HEK293 (cell line): ENCODE measurements at regions not wholly inside any gene's neighbourhood (a gene's known extent, or its start where the extent isn't known, plus 50 kb on each side); places are given as distances from the start of the nearest gene placed in this dataset.

Experiments used
- CTCF ChIA-PET: fragments of 350-600 bp; formaldehyde crosslinking; extraction: SDS; loops from one replicate; lab custom pipeline; 2021; ENCODE audit warnings: antibody characterized with exemption; lab: Yijun Ruan, JAX
- POLR2A ChIA-PET: fragments of 300-600 bp; formaldehyde crosslinking; extraction: SDS; loops from one replicate; lab custom pipeline; 2020; ENCODE audit warnings: antibody characterized with exemption, inconsistent platforms; lab: Yijun Ruan, JAX
- H3K27ac ChIP-seq: fragments of 200-500 bp; sonication (Bioruptor generic); 2 replicates; pipeline ENCODE4 v1.5.1; 2014; ENCODE audit warnings: low read depth, low read length, control low read depth, inconsistent platforms; ENCODE audit errors: extremely low read depth
- H3K36me3 ChIP-seq, 2 experiments: fragments of 200-500 bp in 1 of 2; sonication (Bioruptor generic) in 1 of 2; 1 replicate in 1 of 2; 2 replicates in 1 of 2; pipeline ENCODE4 v1.5.1; 2014 to 2017; ENCODE audit warnings: inconsistent platforms in 2 of 2, low read length in 2 of 2; ENCODE audit not compliant: control insufficient read depth in 2 of 2, insufficient read depth in 1 of 2
- H3K4me1 ChIP-seq: fragments of 200-500 bp; sonication (Bioruptor generic); 2 replicates; pipeline ENCODE4 v1.5.1; 2014; ENCODE audit warnings: mild to moderate bottlenecking, low read length, inconsistent platforms; ENCODE audit not compliant: control insufficient read depth, insufficient read depth
- H3K4me3 ChIP-seq: 2 replicates; pipeline ENCODE4 v1.5.1; 2011; ENCODE audit warnings: low read depth, mild to moderate bottlenecking, control low read depth, low read length, moderate library complexity
- H3K9me3 ChIP-seq: fragments of 200-500 bp; sonication (Bioruptor generic); 2 replicates; pipeline ENCODE4 v1.5.1; 2014; ENCODE audit warnings: low read depth, low read length, inconsistent platforms; ENCODE audit not compliant: control insufficient read depth, insufficient read depth
- ATF2 ChIP-seq: fragments of 450-650 bp; formaldehyde crosslinking; IDR thresholded peaks from 2 replicates; pipeline ENCODE4 v1.5.1; 2016; ENCODE audit warnings: missing biosample characterization, missing genetic modification characterization, low read depth
- EGR2 ChIP-seq: fragments of 450-650 bp; formaldehyde crosslinking; IDR thresholded peaks from 2 replicates; pipeline ENCODE4 v1.5.1; 2016; ENCODE audit warnings: low read depth, missing biosample characterization, missing genetic modification characterization
- FEZF1 ChIP-seq: fragments of 450-650 bp; formaldehyde crosslinking; IDR thresholded peaks from 2 replicates; pipeline ENCODE4 v1.5.1; 2016; ENCODE audit warnings: missing biosample characterization, missing genetic modification characterization
- GLIS2 ChIP-seq: fragments of 450-650 bp; formaldehyde crosslinking; IDR thresholded peaks from 2 replicates; pipeline ENCODE4 v1.5.1; 2016; ENCODE audit warnings: missing biosample characterization, missing genetic modification characterization
- KLF17 ChIP-seq: fragments of 450-650 bp; formaldehyde crosslinking; IDR thresholded peaks from 2 replicates; pipeline ENCODE4 v1.5.1; 2016; ENCODE audit warnings: missing biosample characterization, missing genetic modification characterization
- KLF9 ChIP-seq: fragments of 450-650 bp; formaldehyde crosslinking; IDR thresholded peaks from 2 replicates; pipeline ENCODE4 v1.5.1; 2016; ENCODE audit warnings: missing biosample characterization, missing genetic modification characterization, low read depth
- MEIS1 ChIP-seq: sonication (generic); formaldehyde crosslinking; IDR thresholded peaks from 2 replicates; pipeline ENCODE4 v1.8.1; 2022; ENCODE audit warnings: missing genetic modification reagents, mild to moderate bottlenecking, borderline replicate concordance
- MZF1 ChIP-seq: fragments of 450-650 bp; formaldehyde crosslinking; IDR thresholded peaks from 2 replicates; pipeline ENCODE4 v1.5.1; 2017; ENCODE audit warnings: missing biosample characterization, missing genetic modification characterization, borderline replicate concordance
- PRDM2 ChIP-seq: fragments of 450-650 bp; formaldehyde crosslinking; IDR thresholded peaks from 2 replicates; pipeline ENCODE4 v1.5.1; 2016; ENCODE audit warnings: missing biosample characterization, missing genetic modification characterization, borderline replicate concordance
- ZBTB6 ChIP-seq: fragments of 450-650 bp; formaldehyde crosslinking; IDR thresholded peaks from 2 replicates; pipeline ENCODE4 v1.5.1; 2017; ENCODE audit warnings: missing biosample characterization, missing genetic modification characterization
- ZNF121 ChIP-seq: fragments of 450-650 bp; formaldehyde crosslinking; IDR thresholded peaks from 2 replicates; pipeline ENCODE4 v1.5.1; 2016; ENCODE audit warnings: missing biosample characterization, missing genetic modification characterization
- ZNF404 ChIP-seq: fragments of 450-650 bp; formaldehyde crosslinking; IDR thresholded peaks from 2 replicates; pipeline ENCODE4 v1.5.1; 2017; ENCODE audit warnings: missing biosample characterization, missing genetic modification characterization
- ZNF518A ChIP-seq: fragments of 450-650 bp; formaldehyde crosslinking; conservative IDR thresholded peaks from 2 replicates; pipeline ENCODE4 v1.5.1; 2016; ENCODE audit warnings: low read depth, missing biosample characterization, missing genetic modification characterization
- ZNF529 ChIP-seq: fragments of 450-650 bp; formaldehyde crosslinking; IDR thresholded peaks from 2 replicates; pipeline ENCODE4 v1.5.1; 2017; ENCODE audit warnings: missing genetic modification characterization, missing biosample characterization; ENCODE audit not compliant: insufficient replicate concordance
- ZNF549 ChIP-seq: fragments of 450-650 bp; IDR thresholded peaks from 2 replicates; pipeline ENCODE4 v1.5.1; 2018; ENCODE audit warnings: missing biosample characterization, missing genetic modification characterization, mild to moderate bottlenecking, inconsistent platforms, moderate library complexity
- ZNF561 ChIP-seq: fragments of 450-650 bp; IDR thresholded peaks from 2 replicates; pipeline ENCODE4 v1.5.1; 2018; ENCODE audit warnings: missing biosample characterization, missing genetic modification characterization, borderline replicate concordance
- ZNF585B ChIP-seq: fragments of 450-650 bp; formaldehyde crosslinking; IDR thresholded peaks from 2 replicates; pipeline ENCODE4 v1.5.1; 2016; ENCODE audit warnings: missing biosample characterization, missing genetic modification characterization
- ZNF837 ChIP-seq: fragments of 450-650 bp; formaldehyde crosslinking; IDR thresholded peaks from 2 replicates; pipeline ENCODE4 v1.5.1; 2016; ENCODE audit warnings: missing biosample characterization, missing genetic modification characterization

- TF ChIP-seq ZNF518A (tag by site-specific recombination) (no peak), ZNF404 (tag by site-specific recombination) (no peak), KLF9 (tag by site-specific recombination) (no peak), ZNF561 (tag by site-specific recombination) (no peak)
These were observed 173.7 kb upstream of the ZNF217 start (continued) for GRCh38 chr20:53767206-53767930.

- H3K4me3 ChIP-seq = no peak overlapping the region
- H3K36me3 ChIP-seq = no peaks in the 10 kb centered on the region
- TF ChIP-seq GLIS2 (tag by site-specific recombination) = no peak
- TF ChIP-seq ZNF837 (tag by site-specific recombination) = no peak
- TF ChIP-seq FEZF1 (tag by site-specific recombination) = no peak
- TF ChIP-seq KLF17 (tag by site-specific recombination) = no peak
- no peak for TF ChIP-seq ZBTB6 (tag by site-specific recombination)
- no peak for TF ChIP-seq PRDM2 (tag by site-specific recombination)
- TF ChIP-seq EGR2 (tag by site-specific recombination) = no peak
- TF ChIP-seq MZF1 (tag by site-specific recombination) = no peak
- TF ChIP-seq ZNF121 (tag by site-specific recombination) = no peak
- no peak for TF ChIP-seq ZNF529 (tag by site-specific recombination)
- no peak for TF ChIP-seq ZNF549 (tag by site-specific recombination)
- TF ChIP-seq MEIS1 (CRISPR knock-in tag) = no peak
- TF ChIP-seq ATF2 (tag by site-specific recombination) = no peak
- no peak for TF ChIP-seq ZNF585B (tag by site-specific recombination)
- peaks cover 4% of the 10 kb centered on the region for H3K4me1 ChIP-seq
- H3K9me3 ChIP-seq = no peaks in the 10 kb centered on the region
- H3K27ac ChIP-seq = peak overlapping the region; percentile 29
- POLR2A ChIA-PET = no interaction called here
- CTCF ChIA-PET = interaction anchor here (0.7 kb wide), 2 partner anchors 116 to 162 kb away, joined by 3 to 4 read pairs; no protein-coding TSS in a partner anchor
These were observed 170.8 kb upstream of the ZNF217 start for GRCh38 chr20:53764415-53764800.
